HEK293 (cell line): ENCODE measurements at regions not wholly inside any gene's neighbourhood (a gene's known extent, or its start where the extent isn't known, plus 50 kb on each side); places are given as distances from the start of the nearest gene placed in this dataset.

Experiments
- CTCF ChIA-PET: fragments of 350-600 bp; formaldehyde crosslinking; extraction: SDS; loops from one replicate; lab custom pipeline; 2021; ENCODE audit warnings: antibody characterized with exemption; lab: Yijun Ruan, JAX
- POLR2A ChIA-PET: fragments of 300-600 bp; formaldehyde crosslinking; extraction: SDS; loops from one replicate; lab custom pipeline; 2020; ENCODE audit warnings: antibody characterized with exemption, inconsistent platforms; lab: Yijun Ruan, JAX
- H3K27ac ChIP-seq: fragments of 200-500 bp; sonication (Bioruptor generic); 2 replicates; pipeline ENCODE4 v1.5.1; 2014; ENCODE audit warnings: low read depth, low read length, control low read depth, inconsistent platforms; ENCODE audit errors: extremely low read depth
- H3K36me3 ChIP-seq, 2 experiments: fragments of 200-500 bp in 1 of 2; sonication (Bioruptor generic) in 1 of 2; 1 replicate in 1 of 2; 2 replicates in 1 of 2; pipeline ENCODE4 v1.5.1; 2014 to 2017; ENCODE audit warnings: inconsistent platforms in 2 of 2, low read length in 2 of 2; ENCODE audit not compliant: control insufficient read depth in 2 of 2, insufficient read depth in 1 of 2
- H3K4me1 ChIP-seq: fragments of 200-500 bp; sonication (Bioruptor generic); 2 replicates; pipeline ENCODE4 v1.5.1; 2014; ENCODE audit warnings: mild to moderate bottlenecking, low read length, inconsistent platforms; ENCODE audit not compliant: control insufficient read depth, insufficient read depth
- H3K4me3 ChIP-seq: 2 replicates; pipeline ENCODE4 v1.5.1; 2011; ENCODE audit warnings: low read depth, mild to moderate bottlenecking, control low read depth, low read length, moderate library complexity
- H3K9me3 ChIP-seq: fragments of 200-500 bp; sonication (Bioruptor generic); 2 replicates; pipeline ENCODE4 v1.5.1; 2014; ENCODE audit warnings: low read depth, low read length, inconsistent platforms; ENCODE audit not compliant: control insufficient read depth, insufficient read depth
- MYNN ChIP-seq: fragments of 450-650 bp; formaldehyde crosslinking; IDR thresholded peaks from 2 replicates; pipeline ENCODE4 v1.5.1; 2016; ENCODE audit warnings: missing biosample characterization, missing genetic modification characterization, borderline replicate concordance
- SCRT1 ChIP-seq: fragments of 450-650 bp; formaldehyde crosslinking; IDR thresholded peaks from 2 replicates; pipeline ENCODE4 v1.5.1; 2016; ENCODE audit warnings: missing biosample characterization, missing genetic modification characterization, borderline replicate concordance
- SETDB1 ChIP-seq: IDR thresholded peaks from one replicate; pipeline ENCODE4 v1.6.1; 2017; ENCODE audit warnings: mild to moderate bottlenecking, low read length, moderate library complexity, mixed read lengths; ENCODE audit not compliant: insufficient read length
- ZNF133 ChIP-seq: fragments of 450-650 bp; formaldehyde crosslinking; IDR thresholded peaks from 2 replicates; pipeline ENCODE4 v1.5.1; 2016; ENCODE audit warnings: missing biosample characterization, missing genetic modification characterization
- ZNF513 ChIP-seq: fragments of 450-650 bp; IDR thresholded peaks from 2 replicates; pipeline ENCODE4 v1.5.1; 2018; ENCODE audit warnings: missing biosample characterization, missing genetic modification characterization
- ZNF768 ChIP-seq: fragments of 450-650 bp; formaldehyde crosslinking; IDR thresholded peaks from 2 replicates; pipeline ENCODE4 v1.5.1; 2018; ENCODE audit warnings: missing biosample characterization, mild to moderate bottlenecking, missing genetic modification characterization
- ZSCAN16 ChIP-seq: fragments of 450-650 bp; formaldehyde crosslinking; IDR thresholded peaks from 2 replicates; pipeline ENCODE4 v1.5.1; 2016; ENCODE audit warnings: missing biosample characterization, missing genetic modification characterization
- TF ChIP-seq, protein P1 (sequence below): fragments of 450-650 bp; formaldehyde crosslinking; IDR thresholded peaks from 2 replicates; pipeline ENCODE4 v1.5.1; 2017; ENCODE audit warnings: missing biosample characterization, missing genetic modification characterization

DNA sequence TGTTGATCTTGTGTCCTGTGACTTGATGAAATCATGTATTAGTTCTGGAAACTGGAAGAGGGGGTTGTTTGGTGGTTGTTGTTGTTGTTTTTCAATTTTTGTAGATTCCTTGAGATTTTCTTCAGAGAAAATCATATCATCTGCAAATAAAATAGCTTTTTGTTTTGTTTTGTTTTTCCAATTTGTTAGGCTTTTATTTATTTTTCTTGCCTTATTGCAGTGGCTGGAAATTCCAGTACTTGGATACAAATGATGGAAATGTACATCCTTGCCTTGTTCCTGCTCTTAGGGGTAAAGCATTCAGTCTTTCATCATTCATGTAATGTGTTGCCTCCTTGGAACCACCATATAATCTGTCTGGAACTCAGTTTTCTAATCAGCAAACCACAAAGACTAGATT, 50.3 kb upstream of the TRIB2 start:
- 0 out of 2 replicates have a peak, but pooled peaks cover 2% of the 10 kb centered on the region for H3K9me3 ChIP-seq
- H3K36me3 ChIP-seq = no peaks in the 10 kb centered on the region
- ChIA-PET CTCF (no interaction called here), POLR2A (no interaction called here)
- TF ChIP-seq, protein P1, sequence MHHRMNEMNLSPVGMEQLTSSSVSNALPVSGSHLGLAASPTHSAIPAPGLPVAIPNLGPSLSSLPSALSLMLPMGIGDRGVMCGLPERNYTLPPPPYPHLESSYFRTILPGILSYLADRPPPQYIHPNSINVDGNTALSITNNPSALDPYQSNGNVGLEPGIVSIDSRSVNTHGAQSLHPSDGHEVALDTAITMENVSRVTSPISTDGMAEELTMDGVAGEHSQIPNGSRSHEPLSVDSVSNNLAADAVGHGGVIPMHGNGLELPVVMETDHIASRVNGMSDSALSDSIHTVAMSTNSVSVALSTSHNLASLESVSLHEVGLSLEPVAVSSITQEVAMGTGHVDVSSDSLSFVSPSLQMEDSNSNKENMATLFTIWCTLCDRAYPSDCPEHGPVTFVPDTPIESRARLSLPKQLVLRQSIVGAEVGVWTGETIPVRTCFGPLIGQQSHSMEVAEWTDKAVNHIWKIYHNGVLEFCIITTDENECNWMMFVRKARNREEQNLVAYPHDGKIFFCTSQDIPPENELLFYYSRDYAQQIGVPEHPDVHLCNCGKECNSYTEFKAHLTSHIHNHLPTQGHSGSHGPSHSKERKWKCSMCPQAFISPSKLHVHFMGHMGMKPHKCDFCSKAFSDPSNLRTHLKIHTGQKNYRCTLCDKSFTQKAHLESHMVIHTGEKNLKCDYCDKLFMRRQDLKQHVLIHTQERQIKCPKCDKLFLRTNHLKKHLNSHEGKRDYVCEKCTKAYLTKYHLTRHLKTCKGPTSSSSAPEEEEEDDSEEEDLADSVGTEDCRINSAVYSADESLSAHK (tag by site-specific recombination) = no peak
- peak; percentile 93 for TF ChIP-seq SETDB1
- TF ChIP-seq ZNF513 = no peak
- no peak for TF ChIP-seq ZSCAN16 (tag by site-specific recombination)
- no peak for TF ChIP-seq SCRT1
- no peak for TF ChIP-seq ZNF768 (tag by site-specific recombination)
- no peak for TF ChIP-seq ZNF133 (tag by site-specific recombination)
- TF ChIP-seq MYNN (tag by site-specific recombination) = no peak
- H3K4me3 ChIP-seq = no peak overlapping the region
- no peaks in the 10 kb centered on the region for H3K4me1 ChIP-seq
- H3K27ac ChIP-seq = no peak overlapping the region
